Common myeloid progenitor, CD34-positive (primary cell): ENCODE measurements at regions not wholly inside any gene's neighbourhood (a gene's known extent, or its start where the extent isn't known, plus 50 kb on each side); places are given as distances from the start of the nearest gene placed in this dataset.
A peak's percentile ranks its signal among the peaks of the same experiment; 100 is the strongest.

Source experiments
- CTCF ChIA-PET: fragments of 350-600 bp; sonication (Branson Sonifier 250); formaldehyde crosslinking; loops from one replicate; lab custom pipeline; 2021; ENCODE audit warnings: antibody characterized with exemption; lab: Charles Lee
- POLR2A ChIA-PET: fragments of 350-600 bp; sonication (Branson Sonifier 250); formaldehyde crosslinking; loops from one replicate; lab custom pipeline; 2021; ENCODE audit warnings: antibody characterized with exemption; lab: Charles Lee
- DNase-seq, 3 donors: peaks; one replicate each; pipeline versions ENCODE4 v3.0.0 to v3.0.0-alpha.2; 2013
- H3K27ac ChIP-seq, 2 experiments: 1 replicate in 1 of 2; 2 replicates in 1 of 2; pipeline ENCODE4 v1.7.0; 2013; ENCODE audit warnings: inconsistent platforms in 2 of 2, low read length in 2 of 2, mild to moderate bottlenecking in 2 of 2, low read depth in 1 of 2, moderate library complexity in 1 of 2; ENCODE audit not compliant: severe bottlenecking in 2 of 2, insufficient read depth in 1 of 2, poor library complexity in 1 of 2
- H3K27me3 ChIP-seq, 5 experiments: replicated peaks in 2 of 5; 1 replicate in 3 of 5; 2 replicates in 2 of 5; pipeline versions ENCODE4 v1.6.1 to v1.7.0; 2013; ENCODE audit warnings: low read length in 4 of 5, mild to moderate bottlenecking in 2 of 5, moderate library complexity in 2 of 5, inconsistent platforms in 1 of 5; ENCODE audit not compliant: insufficient read depth in 5 of 5, control insufficient read depth in 4 of 5
- H3K36me3 ChIP-seq, 4 experiments: 1 replicate in 2 of 4; 2 replicates in 2 of 4; pipeline versions ENCODE4 v1.6.1 to v1.7.0; 2013; ENCODE audit warnings: low read length in 3 of 4, control low read depth in 1 of 4, mild to moderate bottlenecking in 1 of 4; ENCODE audit not compliant: control insufficient read depth in 4 of 4, insufficient read depth in 4 of 4
- H3K4me1 ChIP-seq, 4 experiments: 1 replicate in 3 of 4; 2 replicates in 1 of 4; pipeline versions ENCODE4 v1.6.1 to v1.7.1; 2013; ENCODE audit warnings: low read length in 3 of 4, mild to moderate bottlenecking in 3 of 4, control low read depth in 1 of 4, inconsistent platforms in 1 of 4, moderate library complexity in 1 of 4; ENCODE audit not compliant: control insufficient read depth in 4 of 4, insufficient read depth in 4 of 4; ENCODE audit errors: control extremely low read depth in 1 of 4
- H3K4me3 ChIP-seq, 7 experiments: 1 replicate in 4 of 7; 2 replicates in 3 of 7; pipeline versions ENCODE4 v1.5.1 to v1.7.0; 2013; ENCODE audit warnings: mild to moderate bottlenecking in 7 of 7, low read length in 6 of 7, moderate library complexity in 6 of 7, inconsistent platforms in 2 of 7, low read depth in 2 of 7, control low read depth in 1 of 7; ENCODE audit not compliant: insufficient read depth in 4 of 7, control insufficient read depth in 1 of 7; ENCODE audit errors: extremely low read depth in 1 of 7
- H3K9me3 ChIP-seq, 5 experiments: 1 replicate in 4 of 5; 2 replicates in 1 of 5; pipeline versions ENCODE4 v1.6.1 to v1.7.1; 2013; ENCODE audit warnings: low read length in 4 of 5, mild to moderate bottlenecking in 2 of 5, inconsistent platforms in 1 of 5, low read depth in 1 of 5, moderate library complexity in 1 of 5; ENCODE audit not compliant: control insufficient read depth in 4 of 5, insufficient read depth in 2 of 5; ENCODE audit errors: control extremely low read depth in 1 of 5
- WGBS: methylation state at CpG from one replicate; pipeline ENCODE4 v1.1.5; 2013; ENCODE audit not compliant: insufficient coverage; 5-methylcytosine and 5-hydroxymethylcytosine counted together

GRCh38 chr1:17920881-17921640, 165.9 kb downstream of the ACTL8 start:
- Histone ChIP-seq H3K4me1 (no peaks in the 10 kb centered on the region), H3K27ac (no peak overlapping the region), H3K27me3 (peaks cover 0 to 30% (median 0%) of the 10 kb centered on the region in 5 experiments), H3K9me3 (no peaks in the 10 kb centered on the region), H3K4me3 (no peak overlapping the region), H3K36me3 (no peaks in the 10 kb centered on the region)
- POLR2A ChIA-PET = no interaction called here
- no peak for DNase-seq
- WGBS = 73% methylated on average over 5 of the region's 9 CpGs
- CTCF ChIA-PET = no interaction called here

GRCh38 chr1:17922833-17923232, 167.7 kb downstream of the ACTL8 start:
- WGBS = 24% methylated on average over 3 of the region's 6 CpGs
- DNase-seq = peak; percentile 16 to 41 (median 29)
- POLR2A ChIA-PET = no interaction called here

GRCh38 chr1:17923666-17924065, 168.5 kb downstream of the ACTL8 start:
- H3K4me1 ChIP-seq = no peaks in the 10 kb centered on the region
- H3K9me3 ChIP-seq = no peaks in the 10 kb centered on the region
- no peak for DNase-seq
- CTCF ChIA-PET = interaction anchor here (1.1 to 1.9 kb wide), 3 partner anchors 9 to 630 kb away, joined by 3 to 4 read pairs (median 3); no protein-coding TSS in a partner anchor
- no peak overlapping the region for H3K27ac ChIP-seq
- POLR2A ChIA-PET = no interaction called here
- H3K27me3 ChIP-seq = peaks cover 0 to 29% (median 2%) of the 10 kb centered on the region in 5 experiments
- no peaks in the 10 kb centered on the region for H3K36me3 ChIP-seq
- no peak overlapping the region for H3K4me3 ChIP-seq
- 100% methylated on average over 2 of the region's 4 CpGs for WGBS

More at GRCh38 chr1:17922833-17923232, 167.7 kb downstream of the ACTL8 start:
- Histone ChIP-seq H3K9me3 (no peaks in the 10 kb centered on the region), H3K36me3 (no peaks in the 10 kb centered on the region), H3K4me3 (no peak overlapping the region), H3K27me3 (peaks cover 0 to 28% (median 2%) of the 10 kb centered on the region in 5 experiments), H3K27ac (no peak overlapping the region), H3K4me1 (no peaks in the 10 kb centered on the region)
- CTCF ChIA-PET = interaction anchor here (1.1 to 1.9 kb wide), 3 partner anchors 8 to 631 kb away, joined by 3 to 4 read pairs (median 3); no protein-coding TSS in a partner anchor

GRCh38 chr1:17924578-17924977, 169.4 kb downstream of the ACTL8 start:
- H3K36me3 ChIP-seq = no peaks in the 10 kb centered on the region
- no peak for DNase-seq
- ChIA-PET CTCF (interaction anchor here (1.9 kb wide), 1 partner anchor 10 kb away, joined by 4 read pairs; no protein-coding TSS in a partner anchor), POLR2A (no interaction called here)
- peaks cover 0 to 32% (median 2%) of the 10 kb centered on the region in 5 experiments for H3K27me3 ChIP-seq
- no peak overlapping the region for H3K27ac ChIP-seq
- no peaks in the 10 kb centered on the region for H3K4me1 ChIP-seq
- H3K4me3 ChIP-seq = no peak overlapping the region
- H3K9me3 ChIP-seq = no peaks in the 10 kb centered on the region

GRCh38 chr1:17925290-17926237, 170.4 kb downstream of the ACTL8 start:
- DNase-seq = no peak
- POLR2A ChIA-PET = no interaction called here

GRCh38 chr1:17926906-17927305, 171.8 kb downstream of the ACTL8 start:
- no peak for DNase-seq
- CTCF ChIA-PET = no interaction called here
- WGBS = 92% methylated on average over 4 of the region's 4 CpGs

More at GRCh38 chr1:17925290-17926237, 170.4 kb downstream of the ACTL8 start:
- CTCF ChIA-PET = no interaction called here
- Histone ChIP-seq H3K9me3 (no peaks in the 10 kb centered on the region), H3K36me3 (no peaks in the 10 kb centered on the region), H3K4me1 (no peaks in the 10 kb centered on the region), H3K27me3 (peaks cover 0 to 33% (median 2%) of the 10 kb centered on the region in 5 experiments), H3K4me3 (no peak overlapping the region), H3K27ac (no peak overlapping the region)
- WGBS = 37% methylated on average over 14 of the region's 15 CpGs

More at GRCh38 chr1:17926906-17927305, 171.8 kb downstream of the ACTL8 start:
- no peaks in the 10 kb centered on the region for H3K4me1 ChIP-seq
- H3K27ac ChIP-seq = no peak overlapping the region
- H3K36me3 ChIP-seq = no peaks in the 10 kb centered on the region
- POLR2A ChIA-PET = no interaction called here
- no peak overlapping the region for H3K4me3 ChIP-seq
- peaks cover 0 to 35% (median 2%) of the 10 kb centered on the region in 5 experiments for H3K27me3 ChIP-seq
- H3K9me3 ChIP-seq = no peaks in the 10 kb centered on the region
